HG02884 (cell line): ENCODE measurements at regions not wholly inside any gene's neighbourhood (a gene's known extent, or its start where the extent isn't known, plus 50 kb on each side); places are given as distances from the start of the nearest gene placed in this dataset.

Experiments used
- ATAC-seq: cut with Tn5 transposase; IDR thresholded peaks from one replicate; pipeline ENCODE4 v1.9.1; 2021; ENCODE audit warnings: mild to moderate bottlenecking, moderate library complexity; ENCODE audit not compliant: unreplicated experiment

DNA sequence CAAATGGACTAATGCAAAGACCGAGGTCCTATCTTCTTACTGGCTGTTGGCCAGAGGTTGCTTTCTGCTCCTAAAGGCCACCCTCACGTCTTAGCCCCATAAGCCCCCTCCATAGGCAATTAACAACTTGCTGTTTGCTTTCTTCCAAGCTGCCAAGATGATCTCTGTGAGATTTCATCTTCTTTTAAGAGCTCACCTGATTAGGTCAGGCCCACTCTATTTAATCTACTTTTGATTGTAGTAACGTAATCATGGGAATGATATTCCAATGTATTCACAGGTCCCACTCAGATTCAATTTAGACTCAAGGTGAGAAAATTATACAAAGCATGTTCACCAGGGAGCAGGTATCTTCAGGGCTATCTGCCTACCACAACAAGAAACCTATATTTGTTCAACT lies 84.4 kb upstream of the RAD23B start:
- no peak for ATAC-seq

GRCh38 chr9:107208121-107208520 lies 75.0 kb upstream of the RAD23B start:
- no peak for ATAC-seq

DNA sequence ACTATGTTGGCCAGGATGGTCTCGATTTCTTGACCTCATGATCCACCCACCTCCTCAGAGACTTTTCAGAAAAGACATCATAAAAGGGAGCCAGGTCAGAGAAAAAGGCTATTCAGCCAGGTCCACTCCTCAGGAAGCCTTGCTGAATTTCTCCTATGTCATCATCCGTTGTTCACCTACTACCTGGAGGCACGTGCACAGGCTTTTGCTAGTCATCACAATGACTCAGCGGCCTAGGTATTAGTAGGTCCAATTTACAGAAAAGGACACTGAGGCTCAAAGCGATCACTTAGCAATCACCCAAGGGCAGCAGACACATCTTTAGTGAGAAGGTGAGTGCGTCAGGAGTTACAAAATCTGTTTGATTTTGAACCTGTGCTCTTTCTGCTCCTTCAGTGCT lies 72.3 kb upstream of the RAD23B start:
- no peak for ATAC-seq

DNA sequence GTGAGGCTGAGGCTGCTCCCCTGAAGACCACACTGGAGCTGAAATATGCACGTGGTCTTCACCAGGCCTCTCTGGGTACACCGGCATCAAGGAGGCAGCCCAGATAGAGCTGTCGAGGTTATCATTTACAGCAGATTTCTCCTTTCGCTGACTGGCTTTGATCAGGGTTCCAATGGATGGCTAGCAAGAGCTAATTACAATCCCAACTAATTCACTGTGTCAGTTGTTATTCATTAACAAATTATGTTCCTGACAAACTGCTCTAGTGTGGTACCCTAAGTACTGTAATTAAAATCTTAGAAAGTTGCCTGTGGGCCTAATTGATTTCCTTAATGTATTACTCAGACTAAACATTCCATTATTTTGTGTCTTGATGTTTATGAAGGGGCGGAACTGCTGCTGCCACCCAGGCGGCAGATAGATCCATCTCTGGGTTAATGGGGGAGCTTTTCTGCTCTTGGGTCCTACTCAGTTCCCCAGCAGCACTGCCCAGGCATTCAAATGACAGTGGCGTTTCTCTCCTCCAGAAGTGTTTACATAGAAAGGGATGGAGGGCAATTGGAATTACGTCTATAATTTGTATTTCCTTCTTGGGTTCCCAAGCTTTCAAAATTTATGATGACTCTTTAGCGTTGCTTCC lies 71.7 kb upstream of the RAD23B start:
- ATAC-seq = no peak

DNA sequence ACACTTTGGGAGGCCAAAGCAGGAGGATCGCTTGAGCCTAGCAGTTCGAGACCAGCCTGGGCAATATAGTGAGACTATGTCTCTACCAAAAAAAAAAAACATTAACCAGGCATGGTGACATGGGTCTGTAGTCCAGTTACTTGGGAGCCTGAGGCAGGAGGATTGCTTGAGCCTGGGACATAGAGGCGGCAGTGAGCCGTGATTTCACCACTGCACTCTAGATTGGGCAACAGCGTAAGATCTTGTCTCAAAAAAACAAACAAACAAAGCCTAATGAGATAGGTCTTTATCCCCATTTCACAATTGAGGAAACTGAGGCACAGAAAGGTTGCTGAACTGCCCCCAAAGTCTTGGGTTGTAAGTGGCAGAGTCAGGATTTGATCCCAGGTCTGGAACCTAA lies 70.5 kb upstream of the RAD23B start:
- ATAC-seq = no peak

GRCh38 chr9:107213080-107213479 lies 70.0 kb upstream of the RAD23B start:
- no peak for ATAC-seq

DNA sequence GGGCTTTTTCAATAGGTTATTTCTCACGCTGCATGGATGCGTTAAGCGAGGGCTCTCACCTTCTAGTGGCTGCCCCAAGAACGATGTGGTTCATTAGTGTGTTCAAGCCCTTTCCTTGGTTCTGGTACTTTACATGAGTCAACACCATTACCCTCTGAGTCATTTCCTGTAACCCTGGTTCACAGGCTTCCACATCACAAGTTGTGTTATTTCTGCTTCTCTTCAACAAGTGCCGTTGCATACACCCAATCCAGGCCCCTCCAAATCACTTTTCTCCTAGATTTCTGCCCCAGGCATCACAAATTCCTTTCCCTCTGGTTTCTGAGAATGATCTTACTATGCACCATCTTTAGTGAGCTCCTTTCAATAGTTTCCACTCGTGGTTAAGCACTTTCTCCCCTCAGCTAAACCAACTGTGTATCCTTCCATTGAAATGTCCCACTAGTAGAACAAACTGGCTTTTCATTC lies 69.5 kb upstream of the RAD23B start:
- peak; percentile 93 for ATAC-seq

- no peak for ATAC-seq
These were observed 68.7 kb upstream of the RAD23B start for GRCh38 chr9:107214381-107214780.

GRCh38 chr9:107214915-107215314 lies 68.2 kb upstream of the RAD23B start:
- no peak for ATAC-seq

GRCh38 chr9:107215381-107215780 lies 67.7 kb upstream of the RAD23B start:
- ATAC-seq = no peak

- no peak for ATAC-seq
These were observed 66.8 kb upstream of the RAD23B start for GRCh38 chr9:107216329-107216728.

GRCh38 chr9:107218829-107219485 lies 64.1 kb upstream of the RAD23B start:
- ATAC-seq = peak; percentile 69

DNA sequence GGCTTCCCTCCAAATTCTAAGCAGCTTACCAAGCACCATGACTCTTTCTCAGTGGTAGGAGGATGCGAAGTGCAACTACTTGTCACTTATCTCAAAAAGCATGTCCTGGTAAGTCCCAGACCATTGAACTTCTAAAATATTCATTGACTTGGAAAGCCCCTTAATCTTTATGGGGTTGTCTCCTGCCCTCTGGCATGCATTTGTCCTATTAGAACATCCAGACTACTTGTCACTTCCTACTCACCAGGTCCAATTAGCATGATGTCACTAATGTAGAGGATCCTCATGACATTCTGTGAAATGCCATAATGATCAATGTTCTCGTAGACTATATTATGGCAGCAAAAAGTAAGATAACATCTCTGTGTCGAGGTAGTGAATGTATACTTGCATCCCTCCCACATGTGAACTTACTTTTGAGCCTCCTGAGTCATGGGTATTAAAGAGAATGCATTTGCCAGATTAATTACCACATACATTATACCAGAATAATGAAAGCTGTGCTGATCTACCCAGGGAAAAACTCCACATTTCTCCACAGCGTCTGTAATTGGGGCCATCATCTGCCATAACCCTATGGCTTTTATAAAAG lies 63.5 kb upstream of the RAD23B start:
- ATAC-seq = peak; percentile 44

GRCh38 chr9:107221321-107221720 lies 61.8 kb upstream of the RAD23B start:
- no peak for ATAC-seq

GRCh38 chr9:107222020-107222522 lies 61.0 kb upstream of the RAD23B start:
- ATAC-seq = no peak

DNA sequence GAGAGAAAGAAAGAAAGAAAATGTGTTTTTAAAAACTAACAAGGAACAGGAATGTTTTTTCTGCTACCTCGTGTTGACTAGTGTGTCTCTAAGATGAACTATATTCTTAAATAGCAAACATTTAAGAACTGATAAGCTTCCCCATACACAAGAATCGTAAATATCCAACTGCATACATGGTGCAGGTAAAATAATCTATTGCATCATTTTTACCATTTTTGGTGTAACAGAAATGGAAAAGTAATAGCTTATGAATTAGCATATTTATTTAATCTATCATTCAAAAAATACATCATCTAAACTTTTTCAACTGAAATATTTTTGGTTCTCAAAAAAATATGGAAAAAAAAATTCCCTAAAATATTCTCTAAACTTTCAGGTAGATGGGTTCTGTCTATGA lies 59.7 kb upstream of the RAD23B start:
- ATAC-seq = no peak

- ATAC-seq = no peak
These were observed 58.8 kb upstream of the RAD23B start for GRCh38 chr9:107224252-107224651.

- no peak for ATAC-seq
These were observed 56.7 kb upstream of the RAD23B start for GRCh38 chr9:107226421-107226820.

- no peak for ATAC-seq
These were observed 55.3 kb upstream of the RAD23B start for GRCh38 chr9:107227774-107228173.

GRCh38 chr9:107228496-107229039 lies 54.5 kb upstream of the RAD23B start:
- ATAC-seq = no peak

GRCh38 chr9:107229241-107229741 lies 53.8 kb upstream of the RAD23B start:
- ATAC-seq = no peak
